CD14-positive monocyte (primary cell): ENCODE measurements at regions not wholly inside any gene's neighbourhood (a gene's known extent, or its start where the extent isn't known, plus 50 kb on each side); places are given as distances from the start of the nearest gene placed in this dataset.

Experiments
- DNase-seq, 3 donors: peaks; one replicate each; pipeline ENCODE4 v3.0.0-alpha.2; 2011 to 2022
- H2AFZ ChIP-seq: 2 replicates; pipeline ENCODE4 v1.6.0; 2012; ENCODE audit warnings: mild to moderate bottlenecking, low read depth, low read length, inconsistent platforms; ENCODE audit not compliant: insufficient read depth, poor library complexity, severe bottlenecking
- H3K27ac ChIP-seq, 2 donors: 1 replicate in 1 of 2; 2 replicates in 1 of 2; pipeline ENCODE4 v1.5.1; 2012 to 2013; ENCODE audit warnings: low read length in 2 of 2, control low read depth in 1 of 2, inconsistent platforms in 1 of 2, low read depth in 1 of 2, mild to moderate bottlenecking in 1 of 2
- H3K27me3 ChIP-seq, 2 donors: one replicate each; pipeline versions ENCODE4 v1.6.0 to v1.6.1; 2011 to 2013; ENCODE audit warnings: low read length in 2 of 2; ENCODE audit not compliant: control insufficient read depth in 2 of 2, insufficient read depth in 2 of 2
- H3K36me3 ChIP-seq, 2 donors: replicated peaks in 1 of 2; 1 replicate in 1 of 2; 2 replicates in 1 of 2; pipeline versions ENCODE4 v1.5.1 to v1.6.1; 2012 to 2013; ENCODE audit warnings: low read length in 2 of 2, control low read depth in 1 of 2, inconsistent platforms in 1 of 2, mild to moderate bottlenecking in 1 of 2; ENCODE audit not compliant: insufficient read depth in 2 of 2, control insufficient read depth in 1 of 2
- H3K4me1 ChIP-seq, 2 donors: 1 replicate in 1 of 2; 2 replicates in 1 of 2; pipeline versions ENCODE4 v1.5.1 to v1.6.1; 2012 to 2013; ENCODE audit warnings: low read length in 2 of 2, control low read depth in 1 of 2, inconsistent platforms in 1 of 2, mild to moderate bottlenecking in 1 of 2, moderate library complexity in 1 of 2; ENCODE audit not compliant: insufficient read depth in 2 of 2, control insufficient read depth in 1 of 2
- H3K4me2 ChIP-seq: replicated peaks from 2 replicates; pipeline ENCODE3; 2012; ENCODE audit warnings: low read length, moderate library complexity, mild to moderate bottlenecking; ENCODE audit not compliant: poor library complexity, severe bottlenecking; ENCODE audit errors: extremely low read depth
- H3K4me3 ChIP-seq, 3 experiments: fragments of 200-600 bp in 1 of 3; sonication (generic) in 1 of 3; replicated peaks in 1 of 3; 1 replicate in 2 of 3; 2 replicates in 1 of 3; pipeline ENCODE4 v1.5.1; 2011 to 2013; ENCODE audit warnings: low read length in 3 of 3, mild to moderate bottlenecking in 3 of 3, control low read depth in 2 of 3, low read depth in 2 of 3, inconsistent platforms in 1 of 3, moderate library complexity in 1 of 3
- H3K79me2 ChIP-seq: 2 replicates; pipeline ENCODE4 v1.6.0; 2012; ENCODE audit warnings: mild to moderate bottlenecking, control low read depth, inconsistent platforms, low read length, moderate library complexity; ENCODE audit not compliant: insufficient read depth
- H3K9ac ChIP-seq: 2 replicates; pipeline ENCODE4 v1.6.0; 2017; ENCODE audit warnings: low read length, mild to moderate bottlenecking; ENCODE audit not compliant: insufficient read depth, poor library complexity, severe bottlenecking
- H3K9me3 ChIP-seq, 2 donors: replicated peaks in 1 of 2; 1 replicate in 1 of 2; 2 replicates in 1 of 2; pipeline versions ENCODE4 v1.5.1 to v1.6.1; 2012 to 2013; ENCODE audit warnings: low read length in 2 of 2, control low read depth in 1 of 2; ENCODE audit not compliant: control insufficient read depth in 1 of 2, insufficient read depth in 1 of 2
- H4K20me1 ChIP-seq: 2 replicates; pipeline ENCODE4 v1.6.0; 2012; ENCODE audit warnings: mild to moderate bottlenecking, low read length, control low read depth, moderate library complexity; ENCODE audit not compliant: insufficient read depth
- H3K27ac Mint-ChIP-seq, 7 donors: one replicate each; pipeline ENCODE4 v1.8.0; 2020; ENCODE audit warnings: mild to moderate bottlenecking in 7 of 7, mixed read lengths in 7 of 7, moderate library complexity in 6 of 7, inconsistent platforms in 2 of 7
- H3K27me3 Mint-ChIP-seq, 3 donors: one replicate each; pipeline ENCODE4 v1.8.0; 2021 to 2022; ENCODE audit warnings: low read depth in 3 of 3, mild to moderate bottlenecking in 3 of 3, mixed read lengths in 3 of 3, moderate library complexity in 3 of 3, inconsistent platforms in 1 of 3
- H3K36me3 Mint-ChIP-seq, 2 donors: one replicate each; pipeline ENCODE4 v1.8.0; 2020; ENCODE audit warnings: mixed read lengths in 2 of 2, inconsistent platforms in 1 of 2, mild to moderate bottlenecking in 1 of 2
- H3K4me1 Mint-ChIP-seq: one replicate; pipeline ENCODE4 v1.8.0; 2020; ENCODE audit warnings: mild to moderate bottlenecking, mixed read lengths
- H3K4me3 Mint-ChIP-seq, 2 donors: one replicate each; pipeline ENCODE4 v1.8.0; 2020; ENCODE audit warnings: mild to moderate bottlenecking in 2 of 2, mixed read lengths in 2 of 2, moderate library complexity in 1 of 2
- H3K9me3 Mint-ChIP-seq, 7 donors: one replicate each; pipeline ENCODE4 v1.8.0; 2020 to 2022; ENCODE audit warnings: mixed read lengths in 7 of 7, mild to moderate bottlenecking in 6 of 7, moderate library complexity in 6 of 7, inconsistent platforms in 2 of 7
- CTCF ChIP-seq: fragments of 200-600 bp; IDR thresholded peaks from one replicate; pipeline ENCODE4 v1.8.0; 2022; ENCODE audit warnings: antibody characterized with exemption, mild to moderate bottlenecking
- WGBS: methylation state at CpG from one replicate; pipeline ENCODE4 v1.1.5; 2013; ENCODE audit warnings: missing lambda C conversion rate; ENCODE audit not compliant: insufficient coverage; 5-methylcytosine and 5-hydroxymethylcytosine counted together
- intact Hi-C, 2 donors: fragments of 100-400 bp; cut with micrococcal nuclease; formaldehyde crosslinking; loops; one replicate each; pipeline versions ENCODE4 v1.15.0 to v1.15.1; 2023

DNA sequence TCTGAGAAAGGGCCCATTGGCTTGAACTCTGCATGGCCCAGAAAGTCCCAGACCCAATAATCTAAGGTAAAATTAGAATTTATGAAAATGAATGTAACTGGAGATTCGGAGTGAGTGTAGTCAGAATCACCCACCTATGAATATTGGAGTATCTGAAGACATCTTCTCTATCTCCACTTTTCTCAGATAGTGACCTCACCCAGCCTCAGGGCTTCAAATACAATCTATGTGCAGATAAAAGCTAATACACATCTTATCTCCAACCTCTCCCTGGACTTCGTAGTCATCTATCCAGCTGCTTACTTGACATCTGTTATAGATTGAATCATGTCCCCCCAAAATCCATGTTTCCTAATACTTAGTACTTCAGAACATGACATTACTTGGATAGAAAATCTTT lies 263.2 kb downstream of the RAD51AP2 start:
- WGBS, result no CpG with 5 or more reads among the region's 2 CpGs
- H3K27me3 ChIP-seq, result no peaks in the 10 kb centered on the region
- no peak overlapping the region for H3K27ac ChIP-seq

GRCh38 chr2:17254421-17254820 lies 263.8 kb downstream of the RAD51AP2 start:
- Histone ChIP-seq H4K20me1 (no peaks in the 10 kb centered on the region), H3K79me2 (no peaks in the 10 kb centered on the region), H3K27ac (no peak overlapping the region), H3K36me3 (no peaks in the 10 kb centered on the region), H3K4me2 (no peak overlapping the region), H2AFZ (no peak overlapping the region), H3K9ac (no peak overlapping the region), H3K9me3 (peaks cover 0 to 3% of the 10 kb centered on the region in 2 donors), H3K4me3 (no peak overlapping the region), H3K27me3 (no peaks in the 10 kb centered on the region), H3K4me1 (no peaks in the 10 kb centered on the region)
- Mint-ChIP-seq H3K9me3 (peaks cover 0 to 6% (median 2%) of the 10 kb centered on the region in 7 donors), H3K4me1 (no peaks in the 10 kb centered on the region), H3K27me3 (peaks cover 0 to 2% (median 2%) of the 10 kb centered on the region in 3 donors), H3K36me3 (no peaks in the 10 kb centered on the region), H3K4me3 (no peak overlapping the region), H3K27ac (no peak overlapping the region)
- no peak for DNase-seq
- intact Hi-C loops, result no loop called here
- no CpG with 5 or more reads among the region's 2 CpGs for WGBS
- no peak for TF ChIP-seq CTCF

More for the DNA sequence above, 263.2 kb downstream of the RAD51AP2 start:
- no peaks in the 10 kb centered on the region for H3K36me3 ChIP-seq
- no peak for DNase-seq
- H3K4me3 Mint-ChIP-seq, result no peak overlapping the region
- H3K27me3 Mint-ChIP-seq, result peaks cover 0 to 2% (median 2%) of the 10 kb centered on the region in 3 donors
- H3K9me3 Mint-ChIP-seq, result peaks cover 0 to 6% (median 2%) of the 10 kb centered on the region in 7 donors
- H4K20me1 ChIP-seq, result no peaks in the 10 kb centered on the region
- H2AFZ ChIP-seq, result no peak overlapping the region
- no peaks in the 10 kb centered on the region for H3K36me3 Mint-ChIP-seq
- intact Hi-C loops, result no loop called here
- no peak overlapping the region for H3K4me3 ChIP-seq
- no peaks in the 10 kb centered on the region for H3K79me2 ChIP-seq
- no peak overlapping the region for H3K4me2 ChIP-seq
- no peak overlapping the region for H3K27ac Mint-ChIP-seq
- H3K4me1 Mint-ChIP-seq, result no peaks in the 10 kb centered on the region
- H3K4me1 ChIP-seq, result no peaks in the 10 kb centered on the region
- no peak overlapping the region for H3K9ac ChIP-seq
- no peak for TF ChIP-seq CTCF
- peaks cover 0 to 3% of the 10 kb centered on the region in 2 donors for H3K9me3 ChIP-seq
